Psoas muscle (tissue), 7 donors: ENCODE measurements at regions not wholly inside any gene's neighbourhood (a gene's known extent, or its start where the extent isn't known, plus 50 kb on each side); places are given as distances from the start of the nearest gene placed in this dataset.

ENCODE experiments used
- ATAC-seq, 4 donors: fragments of 200-7000 bp; cut with Tn5 transposase; one replicate each; pipeline ENCODE4 v1.9.1; 2020; ENCODE audit warnings: moderate library complexity in 3 of 4, mild to moderate bottlenecking in 2 of 4
- DNase-seq, 2 donors: peaks; one replicate each; pipeline ENCODE4 v3.0.0-alpha.2; 2020
- H3K27ac ChIP-seq: fragments of 200-600 bp; one replicate; pipeline ENCODE4 v1.8.0; 2022
- H3K27me3 ChIP-seq, 3 donors: fragments of 200-600 bp in 1 of 3; one replicate each; pipeline versions ENCODE4 v1.6.1 to v1.8.0; 2013 to 2022; ENCODE audit warnings: low read length in 2 of 3, mild to moderate bottlenecking in 2 of 3, moderate library complexity in 1 of 3; ENCODE audit not compliant: insufficient read depth in 3 of 3
- H3K36me3 ChIP-seq, 2 donors: fragments of 200-600 bp in 1 of 2; one replicate each; pipeline versions ENCODE4 v1.6.1 to v1.8.0; 2013 to 2022; ENCODE audit warnings: low read depth in 1 of 2, mild to moderate bottlenecking in 1 of 2, moderate library complexity in 1 of 2; ENCODE audit not compliant: insufficient read depth in 1 of 2
- H3K4me1 ChIP-seq: fragments of 200-600 bp; one replicate; pipeline ENCODE4 v1.8.0; 2022
- H3K4me3 ChIP-seq: fragments of 200-600 bp; one replicate; pipeline ENCODE4 v1.8.0; 2022; ENCODE audit warnings: mild to moderate bottlenecking
- H3K9me3 ChIP-seq: fragments of 200-600 bp; one replicate; pipeline ENCODE4 v1.8.0; 2022
- CTCF ChIP-seq: fragments of 200-600 bp; IDR thresholded peaks from one replicate; pipeline ENCODE4 v1.8.0; 2022; ENCODE audit warnings: antibody characterized with exemption
- WGBS, 3 donors: extraction: QIAGEN DNeasy Blood & Tissue Kit; methylation state at CpG; one replicate each; pipeline versions ENCODE4 v1.1.6 to v1.1.7; 2013; 5-methylcytosine and 5-hydroxymethylcytosine counted together
- intact Hi-C, 2 donors: fragments of 100-400 bp; cut with DNase I; formaldehyde crosslinking; loops; one replicate each; pipeline versions ENCODE4 v1.11.0 to v1.14.2; 2022
- donor health status: healthy with polysubstance abuse.
- donor health status: DM: no; HTN: no; CAD: no; lungs with moderate emphysema.
- donor health status: Bipolar disorder and iron deficiency.
- donor health status: healthy.
- donor health status: DM: yes; HTN: yes; CAD: no.
- donor health status: DM: no; HTN: no; CAD: no.
- donor health status: DM: yes; HTN: yes; CAD: no.

GRCh38 chr11:69394869-69395246, 86.6 kb upstream of the LINC01488 start:
- 53 to 65% (median 60%) methylated on average over 7 of the region's 7 CpGs for whole genome bisulfite sequencing, 3 donors

GRCh38 chr11:69395287-69395686, 86.2 kb upstream of the LINC01488 start:
- intact Hi-C loops: no loop called here
- H3K4me3 ChIP-seq: no peak overlapping the region
- no peaks in the 10 kb centered on the region for H3K36me3 ChIP-seq
- no peaks in the 10 kb centered on the region for H3K4me1 ChIP-seq
- H3K9me3 ChIP-seq: no peaks in the 10 kb centered on the region
- no peak for TF ChIP-seq CTCF
- peak in 1 of 2 donors; percentile 30 for DNase-seq
- H3K27ac ChIP-seq: no peak overlapping the region
- peaks cover 0 to 6% (median 3%) of the 10 kb centered on the region in 3 donors for H3K27me3 ChIP-seq
- ATAC-seq: no peak
- 52 to 58% (median 58%) methylated on average over 8 of the region's 8 CpGs for WGBS, 3 donors

More at GRCh38 chr11:69394869-69395246, 86.6 kb upstream of the LINC01488 start:
- DNase-seq (peak in 1 of 2 donors; percentile 29), ATAC-seq (no peak)
- Histone ChIP-seq H3K27ac (no peak overlapping the region), H3K9me3 (no peaks in the 10 kb centered on the region), H3K4me1 (no peaks in the 10 kb centered on the region), H3K4me3 (no peak overlapping the region), H3K36me3 (no peaks in the 10 kb centered on the region), H3K27me3 (peaks cover 0 to 6% (median 3%) of the 10 kb centered on the region in 3 donors)
- no peak for TF ChIP-seq CTCF
- intact Hi-C loops: no loop called here

GRCh38 chr11:69396051-69396947, 85.2 kb upstream of the LINC01488 start:
- WGBS, 3 donors: 78 to 88% (median 81%) methylated on average over 14 of the region's 14 CpGs
- no peaks in the 10 kb centered on the region for H3K36me3 ChIP-seq
- peak in 1 of 2 donors; percentile 38 for DNase-seq
- TF ChIP-seq CTCF: no peak
- H3K4me1 ChIP-seq: no peaks in the 10 kb centered on the region
- intact Hi-C loops: no loop called here
- H3K9me3 ChIP-seq: no peaks in the 10 kb centered on the region
- ATAC-seq: no peak
- no peak overlapping the region for H3K4me3 ChIP-seq
- no peak overlapping the region for H3K27ac ChIP-seq
- peaks cover 0 to 6% (median 3%) of the 10 kb centered on the region in 3 donors for H3K27me3 ChIP-seq

GRCh38 chr11:69396948-69397307, 84.5 kb upstream of the LINC01488 start:
- H3K27me3 ChIP-seq: peaks cover 0 to 3% (median 2%) of the 10 kb centered on the region in 3 donors
- ATAC-seq: no peak
- H3K4me1 ChIP-seq: no peaks in the 10 kb centered on the region
- H3K9me3 ChIP-seq: no peaks in the 10 kb centered on the region
- H3K36me3 ChIP-seq: no peaks in the 10 kb centered on the region
- intact Hi-C loops: no loop called here
- H3K27ac ChIP-seq: no peak overlapping the region
- peak in 1 of 2 donors; percentile 7 for DNase-seq
- no peak for TF ChIP-seq CTCF
- WGBS, 3 donors: 79 to 93% (median 84%) methylated on average over 2 of the region's 2 CpGs
- H3K4me3 ChIP-seq: no peak overlapping the region
